Ascending aorta (tissue), 2 donors: ENCODE measurements at regions not wholly inside any gene's neighbourhood (a gene's known extent, or its start where the extent isn't known, plus 50 kb on each side); places are given as distances from the start of the nearest gene placed in this dataset.
"Not testable (repeated sequence)": the region's sequence is repeated elsewhere in the genome, so short reads cannot be mapped to it uniquely, and the experiment has no call there.

Source experiments
- DNase-seq, 2 donors: peaks; one replicate each; pipeline ENCODE4 v3.0.0-alpha.2; 2019; ENCODE audit warnings: low spot score in 2 of 2
- H3K27ac ChIP-seq, 2 donors: fragments of 200-600 bp; sonication (generic); one replicate each; pipeline ENCODE4 v1.5.1; 2016 to 2017; ENCODE audit warnings: mild to moderate bottlenecking in 1 of 2
- H3K27me3 ChIP-seq: fragments of 200-600 bp; sonication (generic); one replicate; pipeline ENCODE4 v1.5.1; 2017
- H3K36me3 ChIP-seq, 2 donors: fragments of 200-600 bp; sonication (generic); one replicate each; pipeline ENCODE4 v1.5.1; 2016
- H3K4me1 ChIP-seq, 2 donors: fragments of 200-600 bp; sonication (generic); one replicate each; pipeline ENCODE4 v1.5.1; 2016 to 2017; ENCODE audit warnings: mild to moderate bottlenecking in 1 of 2
- H3K4me3 ChIP-seq, 2 donors: fragments of 200-600 bp; sonication (generic); one replicate each; pipeline ENCODE4 v1.5.1; 2016 to 2017; ENCODE audit warnings: mild to moderate bottlenecking in 1 of 2
- H3K9me3 ChIP-seq, 2 donors: fragments of 200-600 bp; sonication (generic); one replicate each; pipeline ENCODE4 v1.5.1; 2016
- CTCF ChIP-seq, 3 experiments: fragments of 200-600 bp in 2 of 3; fragments of 450-650 bp in 1 of 3; sonication (generic) in 2 of 3; IDR thresholded peaks; one replicate each; pipeline ENCODE4 v1.5.1; 2016 to 2019; ENCODE audit warnings: antibody characterized with exemption in 3 of 3, mild to moderate bottlenecking in 1 of 3, moderate library complexity in 1 of 3
- intact Hi-C: fragments of 100-400 bp; cut with DNase I; formaldehyde crosslinking; loops from one replicate; pipeline ENCODE4 v1.15.1; 2023

- intact Hi-C loops: no loop called here
- no peak overlapping the region for H3K4me3 ChIP-seq
- no peaks in the 10 kb centered on the region for H3K27me3 ChIP-seq
- no peak overlapping the region for H3K27ac ChIP-seq
- TF ChIP-seq CTCF (IDR thresholded peaks at IDR 0.05): no peak
- no peak for DNase-seq
- no peaks in the 10 kb centered on the region for H3K4me1 ChIP-seq
- no peaks in the 10 kb centered on the region for H3K9me3 ChIP-seq
- H3K36me3 ChIP-seq: no peaks in the 10 kb centered on the region
Observed at GRCh38 chr5:118301696-118302095, 686.7 kb downstream of the DTWD2 start.

GRCh38 chr5:118295045-118295444 is 693.3 kb downstream of the DTWD2 start:
- no peaks in the 10 kb centered on the region for H3K36me3 ChIP-seq
- H3K4me1 ChIP-seq: no peaks in the 10 kb centered on the region
- DNase-seq: no peak
- no peak overlapping the region for H3K27ac ChIP-seq
- intact Hi-C loops: no loop called here
- no peaks in the 10 kb centered on the region for H3K27me3 ChIP-seq
- no peaks in the 10 kb centered on the region for H3K9me3 ChIP-seq
- TF ChIP-seq CTCF (IDR thresholded peaks at IDR 0.05): no peak
- H3K4me3 ChIP-seq: no peak overlapping the region

GRCh38 chr5:118293378-118293777 is 695.0 kb downstream of the DTWD2 start:
- no peak overlapping the region for H3K27ac ChIP-seq
- TF ChIP-seq CTCF (IDR thresholded peaks at IDR 0.05): no peak
- H3K4me1 ChIP-seq: no peaks in the 10 kb centered on the region
- no peaks in the 10 kb centered on the region for H3K9me3 ChIP-seq
- no peak overlapping the region for H3K4me3 ChIP-seq
- intact Hi-C loops: no loop called here
- no peak for DNase-seq
- no peaks in the 10 kb centered on the region for H3K27me3 ChIP-seq
- H3K36me3 ChIP-seq: no peaks in the 10 kb centered on the region

GRCh38 chr5:118290204-118290603 is 698.1 kb downstream of the DTWD2 start:
- no peak for DNase-seq
- H3K36me3 ChIP-seq: no peaks in the 10 kb centered on the region
- H3K4me1 ChIP-seq: no peaks in the 10 kb centered on the region
- H3K4me3 ChIP-seq: no peak overlapping the region
- no peak for TF ChIP-seq CTCF (IDR thresholded peaks at IDR 0.05)
- no peaks in the 10 kb centered on the region for H3K27me3 ChIP-seq
- intact Hi-C loops: no loop called here
- H3K9me3 ChIP-seq: no peaks in the 10 kb centered on the region
- no peak overlapping the region for H3K27ac ChIP-seq

- H3K27me3 ChIP-seq, intact Hi-C loops, DNase-seq, H3K9me3 ChIP-seq, H3K4me1 ChIP-seq, H3K4me3 ChIP-seq, H3K27ac ChIP-seq, H3K36me3 ChIP-seq: not testable (repeated sequence)
Observed at GRCh38 chr5:118284230-118284629, 704.1 kb downstream of the DTWD2 start.

GRCh38 chr5:118282480-118283038 is 705.8 kb downstream of the DTWD2 start:
- DNase-seq, intact Hi-C loops, H3K4me3 ChIP-seq: not testable (repeated sequence)

More at GRCh38 chr5:118282480-118283038, 705.8 kb downstream of the DTWD2 start:
- not testable (repeated sequence) for H3K4me1 ChIP-seq, H3K27me3 ChIP-seq, H3K27ac ChIP-seq, H3K36me3 ChIP-seq, H3K9me3 ChIP-seq
